Body of pancreas (tissue), 4 donors: ENCODE measurements at regions not wholly inside any gene's neighbourhood (a gene's known extent, or its start where the extent isn't known, plus 50 kb on each side); places are given as distances from the start of the nearest gene placed in this dataset.

Experiments used
- ATAC-seq: fragments of 150-250 bp; one replicate; pipeline ENCODE4 v1.9.1; 2016
- DNase-seq, 4 donors: peaks; one replicate each; pipeline ENCODE4 v3.0.0-alpha.2; 2019
- H3K27ac ChIP-seq, 4 donors: fragments of 200-600 bp; sonication (generic); 1 replicate in 3 of 4; 2 replicates in 1 of 4; pipeline versions ENCODE4 v1.5.1 to v1.6.1; 2016 to 2019; ENCODE audit warnings: mild to moderate bottlenecking in 1 of 4, mixed read lengths in 1 of 4, moderate library complexity in 1 of 4
- H3K27me3 ChIP-seq, 2 donors: fragments of 200-600 bp; sonication (generic); one replicate each; pipeline ENCODE4 v1.6.0; 2016; ENCODE audit warnings: mild to moderate bottlenecking in 1 of 2
- H3K36me3 ChIP-seq, 2 donors: fragments of 200-600 bp; sonication (generic); replicated peaks in 1 of 2; 2 replicates each; pipeline ENCODE4 v1.5.1; 2016; ENCODE audit warnings: low read depth in 2 of 2; ENCODE audit not compliant: insufficient read depth in 1 of 2
- H3K4me1 ChIP-seq: fragments of 200-600 bp; sonication (generic); one replicate; pipeline ENCODE4 v1.6.0; 2016
- H3K4me3 ChIP-seq, 2 donors: fragments of 200-600 bp; sonication (generic); 1 replicate in 1 of 2; 2 replicates in 1 of 2; pipeline ENCODE4 v1.5.1; 2016 to 2019
- H3K9me3 ChIP-seq, 3 donors: fragments of 200-600 bp; sonication (generic); 1 replicate in 2 of 3; 2 replicates in 1 of 3; pipeline ENCODE4 v1.5.1; 2016
- CTCF ChIP-seq, 7 experiments: fragments of 450-650 bp in 4 of 7; fragments of 200-600 bp in 3 of 7; sonication (generic) in 3 of 7; IDR thresholded peaks; one replicate each; pipeline ENCODE4 v1.5.1; 2016 to 2019; ENCODE audit warnings: antibody characterized with exemption in 7 of 7
- POLR2A ChIP-seq, 3 donors: fragments of 450-650 bp; IDR thresholded peaks; one replicate each; pipeline ENCODE4 v1.6.1; 2016; ENCODE audit warnings: antibody characterized with exemption in 3 of 3, mild to moderate bottlenecking in 2 of 3
- WGBS, 2 donors: methylation state at CpG; one replicate each; pipeline ENCODE4 v1.1.5; 2017; 5-methylcytosine and 5-hydroxymethylcytosine counted together
- intact Hi-C: fragments of 100-400 bp; cut with DNase I; formaldehyde crosslinking; loops from one replicate; pipeline ENCODE4 v1.15.1; 2023

- intact Hi-C loops = loop anchor here (5.0 kb wide), 1 partner anchor 188 kb away; no protein-coding TSS in a partner anchor
- Histone ChIP-seq H3K4me1 (no peaks in the 10 kb centered on the region), H3K36me3 (no peaks in the 10 kb centered on the region), H3K9me3 (no peaks in the 10 kb centered on the region), H3K27ac (no peak overlapping the region), H3K27me3 (no peaks in the 10 kb centered on the region), H3K4me3 (no peak overlapping the region)
- no peak for DNase-seq
- 77 to 79% methylated on average over 5 to 15 of the region's 15 CpGs for WGBS, 2 donors
- ATAC-seq = no peak
- TF ChIP-seq CTCF (IDR thresholded peaks at IDR 0.05) (no peak), POLR2A (IDR thresholded peaks at IDR 0.05) (no peak)
These were observed 50.2 kb upstream of the KCNMB1 start for GRCh38 chr5:170439223-170439943.
